CD14-positive monocyte (primary cell): ENCODE measurements at regions not wholly inside any gene's neighbourhood (a gene's known extent, or its start where the extent isn't known, plus 50 kb on each side); places are given as distances from the start of the nearest gene placed in this dataset.

Experiments used
- DNase-seq, 3 donors: peaks; one replicate each; pipeline ENCODE4 v3.0.0-alpha.2; 2011 to 2022
- H2AFZ ChIP-seq: 2 replicates; pipeline ENCODE4 v1.6.0; 2012; ENCODE audit warnings: mild to moderate bottlenecking, low read depth, low read length, inconsistent platforms; ENCODE audit not compliant: insufficient read depth, poor library complexity, severe bottlenecking
- H3K27ac ChIP-seq, 2 donors: 1 replicate in 1 of 2; 2 replicates in 1 of 2; pipeline ENCODE4 v1.5.1; 2012 to 2013; ENCODE audit warnings: low read length in 2 of 2, control low read depth in 1 of 2, inconsistent platforms in 1 of 2, low read depth in 1 of 2, mild to moderate bottlenecking in 1 of 2
- H3K27me3 ChIP-seq, 2 donors: one replicate each; pipeline versions ENCODE4 v1.6.0 to v1.6.1; 2011 to 2013; ENCODE audit warnings: low read length in 2 of 2; ENCODE audit not compliant: control insufficient read depth in 2 of 2, insufficient read depth in 2 of 2
- H3K36me3 ChIP-seq, 2 donors: replicated peaks in 1 of 2; 1 replicate in 1 of 2; 2 replicates in 1 of 2; pipeline versions ENCODE4 v1.5.1 to v1.6.1; 2012 to 2013; ENCODE audit warnings: low read length in 2 of 2, control low read depth in 1 of 2, inconsistent platforms in 1 of 2, mild to moderate bottlenecking in 1 of 2; ENCODE audit not compliant: insufficient read depth in 2 of 2, control insufficient read depth in 1 of 2
- H3K4me1 ChIP-seq, 2 donors: 1 replicate in 1 of 2; 2 replicates in 1 of 2; pipeline versions ENCODE4 v1.5.1 to v1.6.1; 2012 to 2013; ENCODE audit warnings: low read length in 2 of 2, control low read depth in 1 of 2, inconsistent platforms in 1 of 2, mild to moderate bottlenecking in 1 of 2, moderate library complexity in 1 of 2; ENCODE audit not compliant: insufficient read depth in 2 of 2, control insufficient read depth in 1 of 2
- H3K4me2 ChIP-seq: replicated peaks from 2 replicates; pipeline ENCODE3; 2012; ENCODE audit warnings: low read length, moderate library complexity, mild to moderate bottlenecking; ENCODE audit not compliant: poor library complexity, severe bottlenecking; ENCODE audit errors: extremely low read depth
- H3K4me3 ChIP-seq, 3 experiments: fragments of 200-600 bp in 1 of 3; sonication (generic) in 1 of 3; replicated peaks in 1 of 3; 1 replicate in 2 of 3; 2 replicates in 1 of 3; pipeline ENCODE4 v1.5.1; 2011 to 2013; ENCODE audit warnings: low read length in 3 of 3, mild to moderate bottlenecking in 3 of 3, control low read depth in 2 of 3, low read depth in 2 of 3, inconsistent platforms in 1 of 3, moderate library complexity in 1 of 3
- H3K79me2 ChIP-seq: 2 replicates; pipeline ENCODE4 v1.6.0; 2012; ENCODE audit warnings: mild to moderate bottlenecking, control low read depth, inconsistent platforms, low read length, moderate library complexity; ENCODE audit not compliant: insufficient read depth
- H3K9ac ChIP-seq: 2 replicates; pipeline ENCODE4 v1.6.0; 2017; ENCODE audit warnings: low read length, mild to moderate bottlenecking; ENCODE audit not compliant: insufficient read depth, poor library complexity, severe bottlenecking
- H3K9me3 ChIP-seq, 2 donors: replicated peaks in 1 of 2; 1 replicate in 1 of 2; 2 replicates in 1 of 2; pipeline versions ENCODE4 v1.5.1 to v1.6.1; 2012 to 2013; ENCODE audit warnings: low read length in 2 of 2, control low read depth in 1 of 2; ENCODE audit not compliant: control insufficient read depth in 1 of 2, insufficient read depth in 1 of 2
- H4K20me1 ChIP-seq: 2 replicates; pipeline ENCODE4 v1.6.0; 2012; ENCODE audit warnings: mild to moderate bottlenecking, low read length, control low read depth, moderate library complexity; ENCODE audit not compliant: insufficient read depth
- H3K27ac Mint-ChIP-seq, 7 donors: one replicate each; pipeline ENCODE4 v1.8.0; 2020; ENCODE audit warnings: mild to moderate bottlenecking in 7 of 7, mixed read lengths in 7 of 7, moderate library complexity in 6 of 7, inconsistent platforms in 2 of 7
- H3K27me3 Mint-ChIP-seq, 3 donors: one replicate each; pipeline ENCODE4 v1.8.0; 2021 to 2022; ENCODE audit warnings: low read depth in 3 of 3, mild to moderate bottlenecking in 3 of 3, mixed read lengths in 3 of 3, moderate library complexity in 3 of 3, inconsistent platforms in 1 of 3
- H3K36me3 Mint-ChIP-seq, 2 donors: one replicate each; pipeline ENCODE4 v1.8.0; 2020; ENCODE audit warnings: mixed read lengths in 2 of 2, inconsistent platforms in 1 of 2, mild to moderate bottlenecking in 1 of 2
- H3K4me1 Mint-ChIP-seq: one replicate; pipeline ENCODE4 v1.8.0; 2020; ENCODE audit warnings: mild to moderate bottlenecking, mixed read lengths
- H3K4me3 Mint-ChIP-seq, 2 donors: one replicate each; pipeline ENCODE4 v1.8.0; 2020; ENCODE audit warnings: mild to moderate bottlenecking in 2 of 2, mixed read lengths in 2 of 2, moderate library complexity in 1 of 2
- H3K9me3 Mint-ChIP-seq, 7 donors: one replicate each; pipeline ENCODE4 v1.8.0; 2020 to 2022; ENCODE audit warnings: mixed read lengths in 7 of 7, mild to moderate bottlenecking in 6 of 7, moderate library complexity in 6 of 7, inconsistent platforms in 2 of 7
- CTCF ChIP-seq: fragments of 200-600 bp; IDR thresholded peaks from one replicate; pipeline ENCODE4 v1.8.0; 2022; ENCODE audit warnings: antibody characterized with exemption, mild to moderate bottlenecking
- WGBS: methylation state at CpG from one replicate; pipeline ENCODE4 v1.1.5; 2013; ENCODE audit warnings: missing lambda C conversion rate; ENCODE audit not compliant: insufficient coverage; 5-methylcytosine and 5-hydroxymethylcytosine counted together
- intact Hi-C, 2 donors: fragments of 100-400 bp; cut with micrococcal nuclease; formaldehyde crosslinking; loops; one replicate each; pipeline versions ENCODE4 v1.15.0 to v1.15.1; 2023

DNA sequence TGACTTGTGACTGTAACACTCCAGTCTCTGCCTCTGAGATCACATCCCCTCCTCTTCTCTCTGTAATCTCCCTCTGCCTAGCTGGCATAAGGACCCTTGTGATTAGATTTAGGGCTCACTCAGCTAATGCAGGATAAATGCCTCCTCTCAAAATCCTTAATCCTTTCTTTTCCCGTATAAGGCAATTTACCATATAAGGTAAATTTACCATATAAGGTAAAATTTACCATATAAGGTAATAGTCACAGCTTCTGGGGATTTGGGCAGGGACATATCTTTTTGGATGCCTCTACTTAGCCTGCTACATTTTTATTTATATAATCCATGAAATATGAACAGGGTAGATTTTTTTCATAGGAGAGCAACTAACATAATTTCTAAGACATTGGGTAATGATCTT, 318.0 kb upstream of the PUM3 start:
- no peak for TF ChIP-seq CTCF
- Mint-ChIP-seq H3K27ac (no peak overlapping the region), H3K9me3 (peaks cover 0 to 5% (median 1%) of the 10 kb centered on the region in 7 donors), H3K4me3 (no peak overlapping the region), H3K36me3 (no peaks in the 10 kb centered on the region), H3K27me3 (peaks cover 0 to 2% (median under 1%) of the 10 kb centered on the region in 3 donors), H3K4me1 (no peaks in the 10 kb centered on the region)
- no peaks in the 10 kb centered on the region for H3K36me3 ChIP-seq
- no peak overlapping the region for H3K9ac ChIP-seq
- no peak overlapping the region for H3K4me2 ChIP-seq
- WGBS: no CpG with 5 or more reads among the region's 1 CpG
- H3K9me3 ChIP-seq: no peaks in the 10 kb centered on the region
- no peak overlapping the region for H3K4me3 ChIP-seq
- H3K27me3 ChIP-seq: no peaks in the 10 kb centered on the region
- no peaks in the 10 kb centered on the region for H3K79me2 ChIP-seq
- no peaks in the 10 kb centered on the region for H4K20me1 ChIP-seq
- H2AFZ ChIP-seq: no peak overlapping the region
- no peak overlapping the region for H3K27ac ChIP-seq
- DNase-seq: no peak
- H3K4me1 ChIP-seq: no peaks in the 10 kb centered on the region
- intact Hi-C loops: no loop called here

DNA sequence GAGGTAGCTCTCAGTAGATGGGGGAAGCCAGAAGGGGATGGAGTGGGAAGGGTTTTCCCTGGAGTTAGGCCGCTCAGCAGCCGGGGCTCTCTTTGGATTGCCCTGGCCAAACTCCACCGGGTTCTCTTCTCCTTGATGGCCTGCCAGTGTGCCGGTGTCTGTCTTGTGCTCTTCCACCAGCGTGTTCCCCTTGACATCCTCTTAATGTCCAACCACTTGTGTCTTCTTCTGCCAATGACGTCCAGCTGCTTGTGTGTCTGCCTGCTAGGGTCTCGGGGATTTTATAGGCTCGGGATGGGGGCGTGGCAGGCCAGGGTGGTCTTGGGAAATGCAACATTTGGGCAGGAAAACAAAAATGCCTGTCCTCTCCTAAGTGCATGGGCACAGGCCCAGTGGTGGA, 313.1 kb upstream of the PUM3 start:
- Histone ChIP-seq H3K36me3 (no peaks in the 10 kb centered on the region), H3K4me2 (no peak overlapping the region), H3K9ac (no peak overlapping the region), H3K27ac (no peak overlapping the region), H4K20me1 (no peaks in the 10 kb centered on the region), H3K4me3 (no peak overlapping the region), H3K27me3 (no peaks in the 10 kb centered on the region), H3K79me2 (no peaks in the 10 kb centered on the region), H2AFZ (no peak overlapping the region), H3K9me3 (no peaks in the 10 kb centered on the region), H3K4me1 (peaks cover 0 to 4% of the 10 kb centered on the region in 2 donors)
- WGBS: 93% methylated on average over 6 of the region's 9 CpGs
- H3K27ac Mint-ChIP-seq: no peak overlapping the region
- no peaks in the 10 kb centered on the region for H3K27me3 Mint-ChIP-seq
- no peak for DNase-seq
- intact Hi-C loops: no loop called here
- TF ChIP-seq CTCF: no peak
- H3K4me1 Mint-ChIP-seq: no peaks in the 10 kb centered on the region
- H3K4me3 Mint-ChIP-seq: no peak overlapping the region
- H3K9me3 Mint-ChIP-seq: peaks cover 0 to 6% (median 1%) of the 10 kb centered on the region in 7 donors
- H3K36me3 Mint-ChIP-seq: no peaks in the 10 kb centered on the region
